NCI-H1930 (cell line): ENCODE measurements at regions not wholly inside any gene's neighbourhood (a gene's known extent, or its start where the extent isn't known, plus 50 kb on each side); places are given as distances from the start of the nearest gene placed in this dataset.

Experiments
- DNase-seq, 2 experiments: peaks; one replicate each; lab custom pipeline; 2025; lab: John Stamatoyannopoulos, UW

- no peak for DNase-seq
Measured at GRCh38 chr7:24521917-24522623, 51.2 kb upstream of the PALS2 start.
